Tibial nerve (tissue), 4 donors: ENCODE measurements at regions not wholly inside any gene's neighbourhood (a gene's known extent, or its start where the extent isn't known, plus 50 kb on each side); places are given as distances from the start of the nearest gene placed in this dataset.

ENCODE experiments used
- EP300 ChIP-seq, 2 donors: sonication (generic); formaldehyde crosslinking; IDR thresholded peaks; one replicate each; pipeline ENCODE4 v1.6.1; 2017; ENCODE audit warnings: antibody characterized with exemption in 2 of 2, mild to moderate bottlenecking in 1 of 2
- POLR2A ChIP-seq, 2 donors: fragments of 450-650 bp; IDR thresholded peaks; one replicate each; pipeline ENCODE4 v1.6.1; 2017; ENCODE audit warnings: antibody characterized with exemption in 2 of 2, mild to moderate bottlenecking in 2 of 2, moderate library complexity in 2 of 2
- TF ChIP-seq, protein P1 (sequence below), 5 experiments: fragments of 200-600 bp in 3 of 5; fragments of 450-650 bp in 2 of 5; sonication (generic) in 3 of 5; IDR thresholded peaks; one replicate each; pipeline ENCODE4 v1.5.1; 2016 to 2019; ENCODE audit warnings: antibody characterized with exemption in 5 of 5, mild to moderate bottlenecking in 3 of 5, moderate library complexity in 2 of 5

DNA sequence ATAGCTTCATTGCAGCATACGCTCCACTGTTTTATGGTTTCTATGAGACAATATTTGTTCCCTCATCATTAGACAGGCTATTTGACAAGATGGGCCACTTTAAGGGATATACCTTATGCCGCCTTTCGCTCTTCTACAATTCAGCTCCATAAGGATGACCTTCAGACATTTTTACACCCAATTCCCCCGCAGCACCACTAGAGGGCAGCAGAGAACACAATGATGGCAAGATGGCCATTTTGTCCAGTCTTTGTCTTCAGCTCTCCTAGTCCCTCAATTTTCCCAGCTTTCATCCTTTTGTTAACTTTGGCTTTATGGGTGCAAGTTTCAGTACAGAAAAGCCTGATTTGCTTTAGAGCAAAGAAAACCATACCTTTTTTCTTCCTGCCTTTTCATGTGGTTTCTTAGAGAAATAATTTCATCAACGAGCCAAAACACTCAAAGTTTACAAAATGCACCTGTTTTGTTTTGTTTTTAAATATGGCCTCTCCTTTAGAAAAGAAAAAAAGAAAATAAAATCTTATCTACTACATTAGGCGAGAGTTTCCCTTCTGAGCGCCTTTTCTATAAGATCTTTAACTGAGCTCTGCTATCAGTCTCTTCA is 355.3 kb downstream of the TOX3 start:
- TF ChIP-seq, protein P1, sequence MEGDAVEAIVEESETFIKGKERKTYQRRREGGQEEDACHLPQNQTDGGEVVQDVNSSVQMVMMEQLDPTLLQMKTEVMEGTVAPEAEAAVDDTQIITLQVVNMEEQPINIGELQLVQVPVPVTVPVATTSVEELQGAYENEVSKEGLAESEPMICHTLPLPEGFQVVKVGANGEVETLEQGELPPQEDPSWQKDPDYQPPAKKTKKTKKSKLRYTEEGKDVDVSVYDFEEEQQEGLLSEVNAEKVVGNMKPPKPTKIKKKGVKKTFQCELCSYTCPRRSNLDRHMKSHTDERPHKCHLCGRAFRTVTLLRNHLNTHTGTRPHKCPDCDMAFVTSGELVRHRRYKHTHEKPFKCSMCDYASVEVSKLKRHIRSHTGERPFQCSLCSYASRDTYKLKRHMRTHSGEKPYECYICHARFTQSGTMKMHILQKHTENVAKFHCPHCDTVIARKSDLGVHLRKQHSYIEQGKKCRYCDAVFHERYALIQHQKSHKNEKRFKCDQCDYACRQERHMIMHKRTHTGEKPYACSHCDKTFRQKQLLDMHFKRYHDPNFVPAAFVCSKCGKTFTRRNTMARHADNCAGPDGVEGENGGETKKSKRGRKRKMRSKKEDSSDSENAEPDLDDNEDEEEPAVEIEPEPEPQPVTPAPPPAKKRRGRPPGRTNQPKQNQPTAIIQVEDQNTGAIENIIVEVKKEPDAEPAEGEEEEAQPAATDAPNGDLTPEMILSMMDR (IDR thresholded peaks at IDR 0.05): peak; percentile 71 to 90 (median 83)
- TF ChIP-seq POLR2A (IDR thresholded peaks at IDR 0.05) (no peak), EP300 (IDR thresholded peaks at IDR 0.05) (no peak)
